NCI-H345 (cell line): ENCODE measurements at regions not wholly inside any gene's neighbourhood (a gene's known extent, or its start where the extent isn't known, plus 50 kb on each side); places are given as distances from the start of the nearest gene placed in this dataset.

Source experiments
- DNase-seq: peaks from one replicate; lab custom pipeline; 2025; lab: John Stamatoyannopoulos, UW

DNA sequence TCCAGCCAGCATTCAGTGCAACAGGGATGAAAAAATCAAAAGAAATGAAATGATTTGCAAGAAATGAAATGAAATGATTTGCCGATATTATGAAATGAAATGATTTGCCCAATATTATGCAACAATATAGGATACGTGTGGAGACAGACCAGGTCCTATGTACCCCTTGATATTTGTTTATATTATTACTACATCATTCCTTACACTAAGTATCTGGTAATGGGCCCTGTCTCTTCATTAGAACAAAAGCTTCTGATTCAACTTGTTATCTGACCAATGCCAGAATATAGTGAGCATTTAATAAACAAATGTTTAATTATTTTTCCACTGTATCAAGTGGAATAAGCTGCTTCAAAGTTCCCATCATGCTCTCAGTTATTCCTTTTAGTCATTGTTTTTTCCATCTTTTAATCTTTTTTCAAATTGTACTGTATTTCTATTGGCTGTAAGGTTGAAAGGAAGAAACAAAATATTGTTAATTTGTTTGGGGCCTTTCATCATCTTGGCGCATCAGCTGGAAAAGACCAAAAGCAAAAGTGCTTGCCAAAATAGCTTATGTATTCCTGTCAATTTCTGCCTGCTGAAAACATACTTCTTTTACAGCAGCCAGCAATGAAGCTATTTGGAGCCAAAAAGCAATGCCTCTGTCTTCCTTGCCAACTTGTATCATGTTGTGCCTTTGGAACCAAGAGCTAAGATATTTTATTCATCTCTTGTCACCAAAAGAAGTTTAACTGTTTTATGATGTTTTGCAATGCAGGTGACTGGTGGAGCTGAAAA, 2314.9 kb downstream of the LRRC4C start:
- no peak for DNase-seq

GRCh38 chr11:39139581-39139980, 2319.9 kb downstream of the LRRC4C start:
- no peak for DNase-seq

DNA sequence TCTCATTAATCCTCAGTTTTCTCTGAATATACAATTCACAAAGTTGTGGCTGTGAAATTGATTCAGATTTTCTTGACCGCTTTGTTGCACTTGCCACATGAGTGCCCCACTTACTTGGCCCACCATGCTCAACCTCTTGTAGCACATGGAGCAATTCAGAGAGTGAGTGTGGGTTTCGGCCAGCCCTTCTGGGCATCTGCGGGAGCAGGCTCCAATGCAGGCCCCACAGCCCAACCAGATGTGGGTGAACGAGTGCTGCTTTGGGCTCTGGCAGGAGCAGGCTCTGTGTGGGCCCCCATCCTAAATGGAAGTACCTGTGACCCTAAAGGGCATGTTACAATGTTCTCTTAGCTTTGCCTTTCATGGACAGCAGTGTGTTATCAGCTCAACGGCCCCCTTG, 2338.6 kb downstream of the LRRC4C start:
- no peak for DNase-seq

- DNase-seq, result no peak
Measured at GRCh38 chr11:39113606-39114005, 2345.8 kb downstream of the LRRC4C start.

DNA sequence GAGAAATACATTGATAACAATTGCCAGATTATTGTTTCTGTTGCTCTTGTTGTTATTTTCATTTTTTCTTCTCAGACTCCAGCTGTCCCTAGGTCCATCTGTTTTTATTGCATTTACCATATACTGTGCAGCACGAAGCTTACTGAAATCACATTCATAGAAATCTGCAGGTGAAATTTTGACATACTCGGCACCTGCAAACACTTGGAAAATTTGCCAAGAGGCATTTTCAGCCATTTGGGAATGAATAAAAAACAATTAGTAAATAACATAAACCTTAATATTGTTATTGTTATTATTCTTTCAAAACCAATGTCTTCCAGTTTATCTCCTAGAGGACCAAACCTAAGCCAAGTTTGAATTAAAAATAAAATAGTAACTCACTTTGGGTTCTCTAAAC, 2357.2 kb downstream of the LRRC4C start:
- DNase-seq, result no peak

DNA sequence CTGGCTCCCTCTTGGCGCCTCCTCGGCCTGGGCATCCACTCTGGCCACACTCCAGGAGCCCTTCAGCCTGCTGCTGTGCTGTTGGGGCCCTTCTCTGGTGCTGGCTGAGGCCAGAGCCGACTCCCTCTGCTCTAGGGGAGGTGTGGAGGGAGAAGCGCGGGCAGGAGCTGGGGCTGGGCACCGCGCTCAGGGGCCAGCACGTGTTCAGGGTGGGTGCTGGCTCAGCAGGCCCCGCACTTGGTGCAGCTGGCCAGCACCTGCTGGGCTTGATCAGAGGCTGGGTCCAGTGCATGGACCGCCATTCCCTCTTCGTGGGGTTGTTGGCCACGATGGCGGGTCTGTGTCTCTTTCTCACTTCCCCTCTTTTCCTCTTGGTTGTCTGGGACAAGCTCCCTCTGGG, 2381.0 kb downstream of the LRRC4C start:
- DNase-seq, result no peak

GRCh38 chr11:39037611-39038010, 2421.8 kb downstream of the LRRC4C start:
- no peak for DNase-seq

DNA sequence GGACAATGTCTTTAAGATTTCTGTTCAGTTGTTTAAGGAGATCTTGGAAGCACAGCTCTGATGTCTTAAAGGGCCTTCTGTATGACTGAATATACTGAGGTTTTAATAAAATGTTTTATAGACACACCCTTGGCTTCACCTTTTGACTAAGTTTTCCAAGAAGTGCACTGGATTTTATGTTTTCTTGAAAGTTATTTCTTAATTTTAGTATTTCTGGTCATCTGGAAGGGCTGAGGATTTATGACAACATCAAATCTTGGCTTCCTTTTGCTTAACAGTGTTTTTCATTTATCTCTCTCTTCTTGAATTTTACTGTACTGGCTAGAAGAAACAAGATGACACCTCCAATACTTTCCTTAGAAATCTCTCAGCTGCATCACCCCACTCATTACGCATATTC, 2423.4 kb downstream of the LRRC4C start:
- no peak for DNase-seq

DNA sequence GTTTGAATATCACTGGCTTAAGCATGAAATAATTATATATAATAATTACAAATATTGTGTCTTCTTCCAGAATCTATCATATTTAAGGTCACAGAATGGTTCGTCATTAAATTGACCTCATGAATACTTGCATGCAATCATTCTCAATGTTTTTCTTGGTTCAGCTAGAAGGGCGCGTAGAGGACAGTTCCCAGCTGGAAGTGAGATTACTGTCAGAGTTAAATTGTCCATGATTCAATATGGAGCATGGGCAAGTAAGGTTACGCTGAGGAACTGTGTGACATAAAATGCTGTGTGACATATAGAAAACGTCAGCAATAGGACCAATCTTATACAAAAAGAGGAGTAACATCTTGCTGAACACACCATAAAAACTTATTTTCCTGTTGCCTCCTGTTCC, 2423.5 kb upstream of the RAG2 start:
- no peak for DNase-seq

DNA sequence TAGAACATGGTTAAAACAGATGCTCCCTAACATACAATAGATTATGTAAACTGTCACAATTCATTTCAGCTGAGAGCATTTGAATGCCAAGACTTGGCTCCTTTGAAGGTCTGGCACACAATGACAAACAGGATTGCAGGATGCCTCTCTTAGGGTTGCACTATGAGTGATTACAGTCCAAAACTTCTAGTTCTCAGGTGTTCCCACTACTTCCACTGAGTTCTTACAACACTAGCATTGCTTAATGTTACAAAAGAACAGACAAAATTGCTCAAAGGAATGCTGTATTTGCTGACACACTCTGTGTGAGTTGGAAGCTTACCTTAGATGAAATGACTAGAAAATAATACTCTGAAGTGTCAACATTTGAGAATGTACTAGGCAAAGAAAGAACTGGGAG, 2413.8 kb upstream of the RAG2 start:
- DNase-seq, result no peak

DNA sequence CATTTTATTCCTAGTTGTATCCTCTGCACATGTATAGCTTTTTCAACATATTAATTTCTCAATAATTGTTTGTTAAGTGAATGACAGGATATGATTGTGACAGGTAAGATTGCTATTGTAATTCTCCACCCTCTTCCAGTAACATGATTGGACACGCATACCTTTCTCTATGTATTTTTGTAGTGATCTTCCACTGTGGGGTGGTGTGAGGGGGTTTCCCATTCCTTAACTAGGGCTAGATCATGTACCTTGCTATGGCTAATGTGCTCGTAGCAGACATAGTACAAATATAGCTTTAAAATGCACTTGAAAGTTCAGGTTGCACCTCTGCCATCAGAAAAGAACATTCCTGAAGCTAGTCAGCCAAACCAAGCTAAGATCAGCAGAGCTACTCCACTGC, 2392.8 kb upstream of the RAG2 start:
- DNase-seq, result no peak

- DNase-seq, result no peak
Measured at GRCh38 chr11:38990139-38990538, 2392.1 kb upstream of the RAG2 start.

DNA sequence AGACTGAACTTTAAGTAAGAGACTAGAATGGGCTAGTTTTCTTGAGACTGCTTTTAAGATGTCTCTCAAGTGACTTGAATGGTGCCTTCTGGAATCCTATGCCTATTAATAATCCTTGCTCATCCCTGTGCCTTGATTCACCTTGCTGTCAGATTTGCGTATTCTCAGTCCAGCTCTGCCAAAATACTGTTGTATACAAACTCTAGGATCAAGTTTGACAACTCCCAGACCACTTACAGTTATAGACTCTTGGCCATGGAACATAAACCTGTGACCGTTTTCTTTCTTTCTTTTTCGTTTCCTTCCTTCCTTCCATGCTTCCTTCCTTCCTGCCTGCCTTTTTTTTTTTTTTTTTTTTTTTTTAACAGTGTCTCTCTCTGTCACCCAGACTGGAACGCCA, 2390.9 kb upstream of the RAG2 start:
- DNase-seq, result no peak

- DNase-seq, result no peak
Measured at GRCh38 chr11:38972220-38972619, 2374.2 kb upstream of the RAG2 start.

GRCh38 chr11:38971141-38971540, 2373.1 kb upstream of the RAG2 start:
- no peak for DNase-seq

DNA sequence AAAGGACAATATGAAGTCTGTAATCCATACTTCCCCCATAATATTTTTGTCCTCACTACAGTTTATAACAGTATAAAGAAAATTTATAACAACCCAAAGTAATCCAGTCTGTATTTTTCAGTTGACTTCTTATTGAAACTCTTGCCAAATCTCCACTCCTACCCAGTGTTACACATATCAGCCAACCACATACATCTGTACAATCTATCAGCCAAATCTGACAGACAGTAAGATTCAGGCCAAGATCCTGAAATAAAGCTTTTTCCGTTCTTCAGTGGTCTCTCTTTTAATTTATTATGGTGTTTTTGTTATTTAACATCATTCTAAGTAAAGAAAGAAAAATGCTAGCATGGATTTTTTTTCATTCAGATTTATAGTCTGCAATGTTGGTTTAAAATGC, 2370.9 kb upstream of the RAG2 start:
- no peak for DNase-seq

DNA sequence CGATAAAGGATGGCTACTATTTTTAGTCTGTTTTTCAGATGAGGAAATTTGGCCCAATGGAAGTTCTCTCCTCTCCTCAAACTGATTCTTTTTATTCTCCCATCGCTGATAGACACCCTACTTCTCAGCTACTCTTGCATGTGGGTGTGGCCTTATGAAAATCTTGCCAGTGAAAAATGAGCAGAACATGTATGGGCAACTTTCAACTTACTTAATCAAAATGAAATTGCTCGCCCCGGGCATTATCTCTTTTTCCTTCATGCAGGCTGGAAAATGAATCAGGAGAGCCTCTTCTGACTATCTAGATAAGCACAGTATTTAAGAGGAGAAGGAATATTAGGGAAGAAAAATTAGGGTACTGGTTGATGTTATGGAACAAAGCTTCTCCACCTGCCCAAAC, 2354.7 kb upstream of the RAG2 start:
- no peak for DNase-seq

DNA sequence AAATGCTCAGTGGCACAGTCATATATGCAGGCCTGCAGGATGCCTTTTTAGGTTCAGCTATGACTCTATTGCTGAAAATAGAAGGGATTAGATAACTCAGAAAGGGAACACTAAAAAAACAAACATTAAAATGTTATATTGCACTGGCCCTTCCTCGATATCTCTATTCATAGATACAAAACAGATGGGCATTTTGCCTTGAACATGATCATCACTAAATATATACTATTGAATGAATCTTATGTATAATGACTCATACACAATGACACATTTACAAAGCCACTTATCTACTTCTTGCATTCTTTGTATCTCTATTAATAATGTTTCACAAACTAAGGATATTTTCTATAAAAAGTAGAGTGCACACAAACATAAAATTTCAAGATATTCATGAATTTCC, 2352.8 kb upstream of the RAG2 start:
- DNase-seq, result no peak

DNA sequence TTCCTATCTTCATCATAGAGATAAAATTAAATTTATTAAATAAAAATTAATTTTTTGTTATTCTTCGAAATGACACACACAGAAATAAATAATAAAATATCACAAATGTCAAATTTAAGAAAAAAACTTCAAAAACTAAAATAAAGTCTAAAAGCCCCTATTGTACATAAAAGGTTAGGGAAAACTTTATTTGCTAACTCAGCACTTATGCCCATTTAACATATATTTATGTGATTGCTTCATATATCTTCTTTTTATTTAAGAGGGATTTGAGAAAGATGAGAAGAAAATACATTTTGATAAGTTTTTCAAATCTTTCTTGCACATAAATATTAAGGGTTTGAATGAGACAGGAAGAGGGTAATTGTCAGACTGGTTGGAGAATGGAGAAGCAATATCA, 2350.4 kb upstream of the RAG2 start:
- no peak for DNase-seq

GRCh38 chr11:38937709-38938108, 2339.7 kb upstream of the RAG2 start:
- no peak for DNase-seq

- DNase-seq, result no peak
Measured at GRCh38 chr11:38935941-38936340, 2337.9 kb upstream of the RAG2 start.

GRCh38 chr11:38927993-38928392, 2330.0 kb upstream of the RAG2 start:
- DNase-seq, result no peak

DNA sequence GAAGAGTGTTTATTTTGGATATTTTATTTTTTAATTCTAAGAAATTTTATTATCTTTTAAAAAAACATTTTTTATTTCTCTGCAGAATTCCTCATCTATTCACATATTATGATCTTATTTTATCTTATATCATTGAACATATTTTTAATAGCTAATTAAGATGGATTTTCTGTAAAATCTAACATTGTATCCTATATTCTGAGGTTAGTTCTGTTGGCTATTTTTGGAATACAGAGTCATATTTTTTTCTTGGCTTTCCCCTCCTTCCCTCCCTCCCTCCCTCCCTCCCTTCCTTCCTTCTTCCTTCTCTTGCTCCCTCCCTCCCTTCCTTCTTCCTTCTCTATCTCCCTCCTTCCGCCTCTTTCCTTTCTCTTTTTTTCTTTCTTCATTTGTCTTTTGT, 2326.6 kb upstream of the RAG2 start:
- no peak for DNase-seq

- DNase-seq, result no peak
Measured at GRCh38 chr11:38900211-38900610, 2302.2 kb upstream of the RAG2 start.
